ENCODE measurements at regions not wholly inside any gene's neighbourhood (a gene's known extent, or its start where the extent isn't known, plus 50 kb on each side); places are given as distances from the start of the nearest gene placed in this dataset.

DNA sequence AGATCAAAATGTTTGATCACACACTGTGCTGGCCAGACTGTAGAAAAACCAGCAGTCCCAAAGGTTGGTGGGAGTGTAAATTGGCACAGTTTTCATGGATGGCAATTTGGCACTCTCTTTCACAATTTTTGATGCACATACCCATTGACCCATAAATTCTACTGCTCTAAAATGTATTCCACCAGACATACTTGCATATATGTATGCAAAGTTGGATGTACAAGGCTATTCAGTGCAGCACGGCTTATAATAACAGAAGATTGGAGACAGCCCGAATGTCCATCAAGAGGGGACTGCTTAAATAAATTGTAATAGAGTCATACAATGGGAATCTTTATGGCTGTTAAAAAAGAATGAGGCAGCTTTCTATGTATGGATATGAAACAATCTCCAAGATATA, 101.7 kb upstream of the TOP1 start:
- Histone ChIP-seq H3K36me3 (ENCODE audit: insufficient read depth, low read length, poor library complexity, severe bottlenecking) (no peaks in the 10 kb centered on the region), H3K27me3 (replicated peaks; ENCODE audit: insufficient read depth, low read depth, low read length, poor library complexity) (peaks cover 28% of the 10 kb centered on the region), H3K9me3 (ENCODE audit: low read depth, low read length, poor library complexity, severe bottlenecking) (no peaks in the 10 kb centered on the region), H3K4me3 (ENCODE audit: low read depth, low read length, poor library complexity, severe bottlenecking) (no peak overlapping the region), H3K27ac (ENCODE audit: low read depth, low read length, poor library complexity, severe bottlenecking) (no peak overlapping the region), H3K4me1 (ENCODE audit: insufficient read depth, low read length, poor library complexity, severe bottlenecking) (no peaks in the 10 kb centered on the region)
- TF ChIP-seq, protein P1, sequence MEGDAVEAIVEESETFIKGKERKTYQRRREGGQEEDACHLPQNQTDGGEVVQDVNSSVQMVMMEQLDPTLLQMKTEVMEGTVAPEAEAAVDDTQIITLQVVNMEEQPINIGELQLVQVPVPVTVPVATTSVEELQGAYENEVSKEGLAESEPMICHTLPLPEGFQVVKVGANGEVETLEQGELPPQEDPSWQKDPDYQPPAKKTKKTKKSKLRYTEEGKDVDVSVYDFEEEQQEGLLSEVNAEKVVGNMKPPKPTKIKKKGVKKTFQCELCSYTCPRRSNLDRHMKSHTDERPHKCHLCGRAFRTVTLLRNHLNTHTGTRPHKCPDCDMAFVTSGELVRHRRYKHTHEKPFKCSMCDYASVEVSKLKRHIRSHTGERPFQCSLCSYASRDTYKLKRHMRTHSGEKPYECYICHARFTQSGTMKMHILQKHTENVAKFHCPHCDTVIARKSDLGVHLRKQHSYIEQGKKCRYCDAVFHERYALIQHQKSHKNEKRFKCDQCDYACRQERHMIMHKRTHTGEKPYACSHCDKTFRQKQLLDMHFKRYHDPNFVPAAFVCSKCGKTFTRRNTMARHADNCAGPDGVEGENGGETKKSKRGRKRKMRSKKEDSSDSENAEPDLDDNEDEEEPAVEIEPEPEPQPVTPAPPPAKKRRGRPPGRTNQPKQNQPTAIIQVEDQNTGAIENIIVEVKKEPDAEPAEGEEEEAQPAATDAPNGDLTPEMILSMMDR (conservative IDR thresholded peaks at IDR 0.05; ENCODE audit: low read depth, low read length), result no peak
- TF ChIP-seq EZH2 (IDR thresholded peaks at IDR 0.05; ENCODE audit: borderline replicate concordance, low read depth, low read length, poor library complexity, severe bottlenecking), result no peak
- DNase-seq (ENCODE audit: low spot score), result no peak
- POLR2A ChIA-PET (ENCODE audit: low non-redundant PET), result no interaction called here
- BruUV-seq (replicated peaks), result no TSS peak
- intact Hi-C loops (cut with micrococcal nuclease; ENCODE audit: unreplicated experiment), result no loop called here
- CTCF ChIA-PET, result no interaction called here

DNA sequence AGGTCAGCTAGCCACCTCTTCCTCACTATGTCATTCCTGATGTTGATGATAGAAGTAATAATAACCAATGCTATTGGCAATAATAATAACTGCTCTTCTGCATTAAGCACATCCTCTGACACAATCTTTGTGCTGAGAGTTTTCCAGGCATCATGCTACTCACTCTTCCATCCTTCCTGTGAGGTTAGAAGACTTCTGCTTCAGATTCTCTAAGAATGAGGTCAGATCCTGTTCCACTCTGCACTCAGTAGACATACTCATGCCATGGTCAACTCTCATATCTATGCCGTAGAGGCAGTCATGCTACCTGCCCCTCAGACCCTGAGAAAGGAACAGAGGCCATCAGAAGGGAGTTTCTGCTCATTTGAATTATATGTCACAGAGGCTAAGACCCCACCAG, 98.1 kb upstream of the TOP1 start:
- Histone ChIP-seq H3K27me3 (replicated peaks; ENCODE audit: insufficient read depth, low read depth, low read length, poor library complexity) (peaks cover 19% of the 10 kb centered on the region), H3K27ac (ENCODE audit: low read depth, low read length, poor library complexity, severe bottlenecking) (no peak overlapping the region), H3K9me3 (ENCODE audit: low read depth, low read length, poor library complexity, severe bottlenecking) (no peaks in the 10 kb centered on the region), H3K4me1 (ENCODE audit: insufficient read depth, low read length, poor library complexity, severe bottlenecking) (no peaks in the 10 kb centered on the region), H3K36me3 (ENCODE audit: insufficient read depth, low read length, poor library complexity, severe bottlenecking) (no peaks in the 10 kb centered on the region), H3K4me3 (ENCODE audit: low read depth, low read length, poor library complexity, severe bottlenecking) (no peak overlapping the region)
- intact Hi-C loops (cut with micrococcal nuclease; ENCODE audit: unreplicated experiment), result no loop called here
- POLR2A ChIA-PET (ENCODE audit: low non-redundant PET), result no interaction called here
- no peak for DNase-seq (ENCODE audit: low spot score)
- no TSS peak for BruUV-seq (replicated peaks)
- CTCF ChIA-PET, result no interaction called here
- TF ChIP-seq, protein P1 (conservative IDR thresholded peaks at IDR 0.05; ENCODE audit: low read depth, low read length), result no peak
- TF ChIP-seq EZH2 (IDR thresholded peaks at IDR 0.05; ENCODE audit: borderline replicate concordance, low read depth, low read length, poor library complexity, severe bottlenecking), result no peak

DNA sequence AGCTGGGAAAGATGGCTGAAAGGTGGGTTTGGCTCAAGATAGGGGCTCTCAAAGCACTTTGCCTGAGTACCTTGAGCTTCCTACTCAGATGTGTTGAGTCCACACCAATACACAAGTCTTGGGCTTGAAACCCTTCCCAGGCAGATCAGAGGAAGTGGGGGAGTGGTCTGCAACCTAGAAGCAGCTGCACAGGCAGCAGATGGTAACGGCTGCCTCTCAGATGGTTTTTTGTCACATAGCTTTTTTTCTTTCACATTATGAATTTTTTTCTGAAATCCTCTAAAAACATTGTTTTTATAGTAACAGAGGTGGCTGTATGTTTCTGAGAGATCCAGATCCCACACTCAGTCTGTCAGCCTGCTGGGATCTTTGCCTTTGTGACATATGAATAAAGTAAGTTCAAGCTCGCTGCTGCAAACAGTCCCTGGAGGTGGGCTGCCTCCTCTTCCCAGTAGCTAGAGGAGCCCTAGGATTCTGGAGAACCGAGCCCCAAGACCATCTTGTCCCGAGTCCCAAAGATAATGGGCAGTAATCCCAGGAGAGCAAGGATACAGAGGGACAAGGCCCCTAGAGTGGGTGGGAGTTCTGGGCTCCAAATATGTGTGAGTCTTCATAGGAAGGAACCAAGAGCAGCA, 97.1 kb upstream of the TOP1 start:
- CTCF ChIA-PET, result no interaction called here
- no peak overlapping the region for H3K4me3 ChIP-seq (ENCODE audit: low read depth, low read length, poor library complexity, severe bottlenecking)
- DNase-seq (ENCODE audit: low spot score), result no peak

More for the DNA sequence above, 97.1 kb upstream of the TOP1 start:
- Histone ChIP-seq H3K27me3 (replicated peaks; ENCODE audit: insufficient read depth, low read depth, low read length, poor library complexity) (peaks cover 13% of the 10 kb centered on the region), H3K9me3 (ENCODE audit: low read depth, low read length, poor library complexity, severe bottlenecking) (no peaks in the 10 kb centered on the region), H3K27ac (ENCODE audit: low read depth, low read length, poor library complexity, severe bottlenecking) (no peak overlapping the region), H3K4me1 (ENCODE audit: insufficient read depth, low read length, poor library complexity, severe bottlenecking) (no peaks in the 10 kb centered on the region), H3K36me3 (ENCODE audit: insufficient read depth, low read length, poor library complexity, severe bottlenecking) (no peaks in the 10 kb centered on the region)
- no TSS peak for BruUV-seq (replicated peaks)
- intact Hi-C loops (cut with micrococcal nuclease; ENCODE audit: unreplicated experiment), result no loop called here
- TF ChIP-seq EZH2 (IDR thresholded peaks at IDR 0.05; ENCODE audit: borderline replicate concordance, low read depth, low read length, poor library complexity, severe bottlenecking), result no peak
- TF ChIP-seq, protein P1 (conservative IDR thresholded peaks at IDR 0.05; ENCODE audit: low read depth, low read length), result no peak
- POLR2A ChIA-PET (ENCODE audit: low non-redundant PET), result no interaction called here

All from A673 (cell line).